ENCODE measurements at regions not wholly inside any gene's neighbourhood (a gene's known extent, or its start where the extent isn't known, plus 50 kb on each side); places are given as distances from the start of the nearest gene placed in this dataset.
"Not testable (repeated sequence)": the region's sequence is repeated elsewhere in the genome, so short reads cannot be mapped to it uniquely, and the experiment has no call there.

DNA sequence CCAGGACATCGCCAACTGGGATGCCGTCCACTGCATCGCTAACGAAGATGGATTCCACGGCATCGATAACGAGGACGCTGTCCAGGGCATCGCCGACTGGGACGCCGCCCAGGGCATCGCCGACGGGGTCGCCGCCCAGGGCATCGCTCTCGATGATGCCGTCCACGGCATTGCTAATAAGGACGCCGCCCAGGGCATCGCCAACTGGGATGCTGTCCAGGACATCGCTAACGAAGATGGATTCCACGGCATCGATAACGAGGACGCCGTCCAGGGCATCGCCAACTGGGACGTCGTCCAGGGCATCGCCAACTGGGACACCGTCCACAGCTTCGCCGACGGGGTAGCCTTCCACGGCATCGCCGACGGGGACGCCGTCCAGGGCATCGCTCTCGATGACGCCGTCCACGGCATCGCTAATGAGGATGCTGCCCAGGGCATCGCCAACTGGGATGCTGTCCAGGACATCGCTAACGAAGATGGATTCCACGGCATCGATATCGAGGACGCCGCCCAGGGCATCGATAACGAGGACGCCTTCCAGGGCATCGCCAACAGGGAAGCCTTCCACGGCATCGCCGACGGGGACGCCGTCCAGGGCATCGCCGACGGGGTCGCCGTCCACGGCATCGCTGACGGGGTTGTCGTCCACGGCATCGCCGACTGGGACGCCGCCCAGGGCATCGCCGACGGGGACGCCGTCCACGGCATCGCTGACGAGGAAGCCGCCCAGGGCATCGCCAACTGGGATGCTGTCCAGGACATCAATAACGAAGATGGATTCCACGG, 948.4 kb downstream of the TUBA3C start:
- Mint-ChIP-seq H3K27ac (no peak overlapping the region), H3K4me1 (no peaks in the 10 kb centered on the region), H3K9me3 (ENCODE audit: low read depth) (no peaks in the 10 kb centered on the region), H3K36me3 (no peaks in the 10 kb centered on the region), H3K27me3 (no peaks in the 10 kb centered on the region), H3K4me3 (no peak overlapping the region)
- DNase-seq = no peak
- CTCF ChIA-PET = no interaction called here
- ATAC-seq = no peak

DNA sequence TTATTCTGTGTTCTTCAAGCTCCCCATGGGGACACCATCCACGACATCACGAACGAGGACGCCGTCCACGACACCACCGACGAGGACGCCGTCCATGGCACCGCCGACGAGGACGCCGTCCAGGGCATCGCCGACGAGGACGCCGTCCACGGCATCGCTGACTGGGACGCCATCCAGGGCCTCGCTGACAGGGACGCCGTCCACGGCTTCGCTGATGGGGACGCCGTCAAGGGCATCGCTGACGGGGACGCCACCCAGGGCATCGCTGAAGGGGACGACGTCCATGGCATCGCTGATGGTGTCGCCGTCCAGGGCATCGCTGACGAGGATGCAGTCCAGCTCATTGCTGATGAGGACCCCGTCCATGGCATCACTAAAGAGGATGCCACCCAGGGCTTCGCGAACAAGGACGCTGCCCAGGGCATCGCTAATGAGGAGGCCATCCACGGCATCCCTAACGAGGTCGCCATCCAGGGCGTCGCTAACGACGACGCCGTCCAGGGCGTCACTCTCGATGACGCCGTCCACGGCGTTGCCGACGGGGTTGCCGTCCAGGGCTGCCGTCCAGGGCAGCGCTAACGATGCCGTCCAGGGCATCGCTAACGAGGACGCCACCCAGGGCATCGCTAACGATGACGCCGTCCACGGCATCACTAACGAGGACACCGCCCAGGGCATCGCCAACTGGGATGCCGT, 949.2 kb downstream of the TUBA3C start:
- Mint-ChIP-seq H3K27ac (no peak overlapping the region), H3K36me3 (no peaks in the 10 kb centered on the region), H3K27me3 (no peaks in the 10 kb centered on the region), H3K4me1 (no peaks in the 10 kb centered on the region), H3K9me3 (ENCODE audit: low read depth) (no peaks in the 10 kb centered on the region), H3K4me3 (no peak overlapping the region)
- CTCF ChIA-PET = no interaction called here
- no peak for DNase-seq
- no peak for ATAC-seq

DNA sequence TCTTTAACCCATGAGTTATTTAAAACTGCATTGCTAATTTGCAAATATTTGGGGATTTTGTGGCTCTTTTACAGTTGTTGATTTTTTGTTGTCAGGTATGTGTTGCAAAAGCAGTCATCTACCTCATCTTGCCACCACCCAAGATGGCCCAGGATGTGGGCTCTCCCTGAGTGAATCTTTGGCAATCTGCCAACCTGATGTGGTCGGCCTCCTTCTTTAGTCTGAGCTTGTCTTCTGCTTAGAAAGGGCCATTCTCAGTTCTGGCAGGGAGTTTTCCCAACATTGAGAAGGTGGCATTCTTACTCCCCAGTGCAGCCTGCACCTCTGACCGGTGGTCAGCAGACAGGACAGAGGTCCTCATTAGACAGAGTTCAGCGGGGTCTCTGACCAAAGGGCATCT, 957.2 kb downstream of the TUBA3C start:
- H3K36me3 Mint-ChIP-seq; H3K4me3 Mint-ChIP-seq; H3K27ac Mint-ChIP-seq; H3K27me3 Mint-ChIP-seq; ATAC-seq; DNase-seq; H3K4me1 Mint-ChIP-seq; CTCF ChIA-PET; H3K9me3 Mint-ChIP-seq (ENCODE audit: low read depth): not testable (repeated sequence)

DNA sequence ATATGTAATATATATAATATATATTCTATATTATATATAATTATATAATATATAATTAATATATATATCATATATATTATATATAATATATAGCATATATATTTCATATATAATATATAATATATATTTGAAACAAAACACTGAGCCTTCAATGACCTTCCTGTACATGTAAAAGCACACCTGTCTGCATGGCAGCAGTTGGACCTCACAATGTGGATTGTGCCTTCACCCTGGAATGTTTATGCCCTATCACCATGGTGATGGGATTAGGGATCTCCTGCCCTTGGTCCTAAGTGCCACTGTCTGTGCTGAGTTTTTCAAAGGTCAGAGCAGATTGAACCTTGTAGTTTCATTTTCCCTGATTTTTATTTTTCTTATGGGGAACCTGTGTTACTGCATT, 966.9 kb downstream of the TUBA3C start:
- CTCF ChIA-PET; DNase-seq; H3K36me3 Mint-ChIP-seq; H3K27ac Mint-ChIP-seq; H3K9me3 Mint-ChIP-seq (ENCODE audit: low read depth); ATAC-seq; H3K27me3 Mint-ChIP-seq; H3K4me3 Mint-ChIP-seq; H3K4me1 Mint-ChIP-seq: not testable (repeated sequence)

DNA sequence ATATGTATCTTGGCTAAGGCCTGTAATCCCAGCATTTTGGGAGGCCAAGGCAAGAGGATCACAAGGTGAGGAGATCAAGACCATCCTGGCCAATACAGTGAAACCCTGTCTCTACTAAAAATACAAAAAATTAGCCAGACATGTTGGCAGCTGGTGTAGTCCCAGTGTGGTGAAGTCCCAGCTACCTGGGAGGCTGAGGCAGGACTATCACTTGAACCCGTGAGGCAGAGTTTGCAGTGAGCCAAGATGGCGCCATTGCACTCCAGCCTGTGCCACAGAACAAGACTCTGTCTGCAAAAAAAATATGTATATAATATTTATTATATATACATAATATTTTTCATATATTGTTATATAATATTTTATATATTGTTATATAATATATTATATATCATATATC, 968.1 kb downstream of the TUBA3C start:
- H3K4me3 Mint-ChIP-seq; H3K9me3 Mint-ChIP-seq (ENCODE audit: low read depth); H3K36me3 Mint-ChIP-seq; CTCF ChIA-PET; ATAC-seq; H3K27me3 Mint-ChIP-seq; H3K27ac Mint-ChIP-seq; H3K4me1 Mint-ChIP-seq; DNase-seq: not testable (repeated sequence)

DNA sequence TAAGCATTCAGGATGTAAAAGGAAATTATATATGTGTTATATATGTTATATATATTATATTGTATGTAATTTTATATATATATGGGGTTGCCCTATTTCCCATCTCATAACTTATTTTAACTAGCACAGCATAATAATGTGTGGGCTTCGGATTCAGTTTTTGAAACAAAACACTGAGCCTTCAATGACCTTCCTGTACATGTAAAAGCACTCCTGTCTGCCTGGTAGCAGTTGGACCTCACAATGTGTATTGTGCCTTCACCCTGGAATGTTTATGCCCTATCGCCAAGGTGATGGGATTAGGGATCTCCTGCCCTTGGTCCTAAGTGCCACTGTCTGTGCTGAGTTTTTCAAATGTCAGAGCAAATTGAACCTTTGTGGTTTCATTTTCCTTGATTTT, 968.8 kb downstream of the TUBA3C start:
- H3K4me1 Mint-ChIP-seq = no peaks in the 10 kb centered on the region
- no peaks in the 10 kb centered on the region for H3K27me3 Mint-ChIP-seq
- peaks cover 2% of the 10 kb centered on the region for H3K36me3 Mint-ChIP-seq
- H3K4me3 Mint-ChIP-seq = no peak overlapping the region
- DNase-seq (peak; percentile 51), ATAC-seq (peak; percentile 32)
- peaks cover 8% of the 10 kb centered on the region for H3K9me3 Mint-ChIP-seq (ENCODE audit: low read depth)
- CTCF ChIA-PET = no interaction called here
- no peak overlapping the region for H3K27ac Mint-ChIP-seq

DNA sequence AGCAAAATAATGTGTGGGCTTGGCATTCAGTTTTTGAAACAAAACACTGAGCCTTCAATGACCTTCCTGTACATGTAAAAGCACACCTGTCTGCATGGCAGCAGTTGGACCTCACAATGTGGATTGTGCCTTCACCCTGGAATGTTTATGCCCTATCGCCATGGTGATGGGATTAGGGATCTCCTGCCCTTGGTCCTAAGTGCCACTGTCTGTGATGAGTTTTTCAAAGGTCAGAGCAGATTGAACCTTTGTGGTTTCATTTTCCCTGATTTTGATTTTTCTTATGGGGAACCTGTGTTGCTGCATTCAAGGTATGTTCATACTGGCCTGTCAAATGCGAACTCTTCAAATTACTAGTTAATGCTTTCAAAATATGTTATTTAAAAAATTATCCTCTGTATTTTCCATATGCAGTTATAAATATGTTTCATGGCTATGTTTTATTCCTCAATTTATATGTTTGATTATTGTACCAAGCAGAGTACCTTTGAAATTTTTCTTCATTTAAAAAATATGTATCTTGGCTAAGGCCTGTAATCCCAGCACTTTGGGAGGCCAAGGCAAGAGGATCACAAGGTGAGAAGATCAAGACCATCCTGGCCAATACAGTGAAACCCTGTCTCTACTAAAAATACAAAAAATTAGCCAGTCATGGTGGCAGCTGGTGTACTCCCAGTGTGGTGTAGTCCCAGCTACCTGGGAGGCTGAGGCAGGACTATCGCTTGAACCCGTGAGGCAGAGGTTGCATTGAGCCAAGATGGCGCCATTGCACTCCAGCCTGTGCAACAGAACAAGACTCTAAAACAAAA, 969.7 kb downstream of the TUBA3C start:
- H3K9me3 Mint-ChIP-seq (ENCODE audit: low read depth); H3K4me1 Mint-ChIP-seq; H3K27ac Mint-ChIP-seq; H3K36me3 Mint-ChIP-seq; DNase-seq; H3K4me3 Mint-ChIP-seq; CTCF ChIA-PET; H3K27me3 Mint-ChIP-seq: not testable (repeated sequence)
- ATAC-seq = peak; percentile 80

DNA sequence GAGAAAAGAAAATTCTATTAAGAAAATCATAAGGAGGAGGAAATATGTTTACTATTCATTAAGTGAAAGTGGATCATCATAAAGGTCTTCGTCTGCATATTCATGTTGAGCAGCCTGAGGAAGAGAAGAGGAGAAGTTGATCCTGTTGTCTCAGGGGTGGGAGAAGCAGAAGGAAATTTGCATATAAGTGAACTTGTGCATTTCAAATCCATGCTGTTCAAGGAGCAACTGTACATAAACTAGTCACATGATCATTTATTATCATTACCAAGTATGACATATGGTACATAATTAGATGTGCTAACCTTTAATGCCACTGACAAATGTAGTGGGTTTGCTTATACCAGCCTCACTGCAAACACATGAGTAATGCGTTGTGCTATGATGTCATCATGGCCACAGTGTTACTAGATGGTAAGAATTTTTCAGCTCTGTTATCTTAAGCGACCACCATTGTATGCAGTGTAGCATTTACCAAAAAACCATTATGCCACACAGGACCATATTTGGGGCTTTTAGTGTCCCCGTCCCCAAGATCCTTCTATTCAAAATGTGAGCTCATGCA, 976.9 kb downstream of the TUBA3C start:
- ATAC-seq; H3K27ac Mint-ChIP-seq; DNase-seq; H3K36me3 Mint-ChIP-seq; H3K4me3 Mint-ChIP-seq; H3K27me3 Mint-ChIP-seq; CTCF ChIA-PET; H3K4me1 Mint-ChIP-seq; H3K9me3 Mint-ChIP-seq (ENCODE audit: low read depth): not testable (repeated sequence)

DNA sequence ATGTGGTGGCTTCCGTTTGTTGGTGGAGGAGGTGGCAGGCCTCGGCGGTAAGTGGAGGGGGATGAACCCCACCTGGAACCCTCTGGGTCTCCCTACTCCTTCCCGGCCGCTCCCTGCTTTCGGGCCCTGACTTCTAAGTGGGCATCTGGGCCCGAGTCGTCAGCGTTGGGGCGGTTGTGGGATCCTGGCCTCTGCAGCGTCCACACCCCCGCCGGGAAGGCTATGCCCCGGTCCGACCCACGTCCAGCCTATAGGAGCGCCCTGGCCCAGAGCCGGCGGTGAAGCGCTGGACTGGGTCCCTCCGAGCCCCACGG, 986.3 kb downstream of the TUBA3C start:
- CTCF ChIA-PET; H3K27ac Mint-ChIP-seq; H3K4me1 Mint-ChIP-seq; H3K9me3 Mint-ChIP-seq (ENCODE audit: low read depth); ATAC-seq; H3K36me3 Mint-ChIP-seq; H3K4me3 Mint-ChIP-seq; DNase-seq; H3K27me3 Mint-ChIP-seq: not testable (repeated sequence)

DNA sequence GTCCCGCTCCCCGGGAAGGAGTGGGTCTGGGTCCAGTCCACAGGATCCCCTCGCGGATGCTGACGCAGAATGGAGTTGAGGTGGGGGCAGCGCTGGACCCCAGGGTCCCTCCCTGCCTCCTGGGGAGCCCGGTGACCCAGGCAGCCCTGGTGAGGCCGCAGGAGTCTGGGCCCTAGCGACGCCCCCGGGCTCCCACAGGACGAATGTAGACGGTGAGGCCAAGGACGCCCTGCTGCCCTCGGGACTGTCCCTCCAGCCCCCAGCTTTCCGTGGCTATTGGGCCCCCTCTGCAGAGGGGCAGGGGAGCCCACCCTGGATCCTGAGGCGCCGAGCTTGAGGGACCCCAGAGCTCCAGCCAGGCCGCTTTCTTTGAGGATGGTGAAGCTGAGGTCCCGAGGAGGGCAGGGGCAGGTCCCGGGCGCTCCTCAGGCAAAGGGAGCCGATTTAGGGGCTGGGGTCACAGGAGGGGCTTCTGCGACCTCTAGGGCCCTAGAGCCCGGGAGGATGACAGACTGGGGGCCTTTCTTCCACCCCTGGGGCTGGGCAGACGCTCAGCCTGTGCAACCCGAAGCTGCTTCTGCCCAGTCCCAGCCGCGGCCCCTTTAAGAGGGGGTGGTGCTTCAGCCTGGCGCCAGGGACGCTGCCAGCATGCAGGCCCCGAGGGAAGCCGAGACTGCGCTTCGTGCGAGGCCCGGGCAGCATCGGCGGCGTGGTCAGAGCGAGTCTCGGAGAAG, 986.8 kb downstream of the TUBA3C start:
- H3K9me3 Mint-ChIP-seq (ENCODE audit: low read depth); ATAC-seq; H3K4me1 Mint-ChIP-seq; H3K27me3 Mint-ChIP-seq; CTCF ChIA-PET; H3K27ac Mint-ChIP-seq; H3K36me3 Mint-ChIP-seq; DNase-seq; H3K4me3 Mint-ChIP-seq: not testable (repeated sequence)

DNA sequence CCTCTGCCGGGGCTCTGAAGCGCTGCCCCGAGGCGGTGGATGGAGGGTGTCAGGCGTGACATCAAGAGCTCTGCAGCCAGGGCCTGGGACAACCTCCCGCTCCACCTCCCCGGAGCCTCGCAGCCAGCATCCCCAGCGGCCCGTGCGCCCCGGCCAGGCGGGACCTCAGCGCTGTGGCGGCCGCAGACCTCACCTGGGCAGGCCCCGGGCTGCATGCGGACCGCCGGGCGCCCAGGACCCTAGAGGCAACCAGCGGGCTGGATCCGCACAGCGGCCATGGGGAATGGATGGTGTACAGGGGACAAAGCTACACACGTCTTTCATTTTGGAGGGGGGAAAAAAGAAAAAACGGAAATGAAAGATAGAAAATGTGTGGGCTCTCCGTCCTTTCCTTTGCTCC, 987.5 kb downstream of the TUBA3C start:
- H3K27me3 Mint-ChIP-seq; H3K4me3 Mint-ChIP-seq; H3K27ac Mint-ChIP-seq; DNase-seq; CTCF ChIA-PET; H3K9me3 Mint-ChIP-seq (ENCODE audit: low read depth); H3K36me3 Mint-ChIP-seq; H3K4me1 Mint-ChIP-seq; ATAC-seq: not testable (repeated sequence)

Measured in activated CD8-positive, alpha-beta memory T cell treated with anti-CD3 and anti-CD28 coated beads, Interleukin-2, amount 10 ng/mL, durations not matched to agents 7 days and 5 days (primary cell).